Kidney (tissue), 13 donors: ENCODE measurements at regions not wholly inside any gene's neighbourhood (a gene's known extent, or its start where the extent isn't known, plus 50 kb on each side); places are given as distances from the start of the nearest gene placed in this dataset.

ENCODE experiments used
- DNase-seq, 5 donors: peaks; one replicate each; pipeline ENCODE4 v3.0.0-alpha.2; 2013 to 2020
- FAIRE-seq: peaks from 2 replicates; lab custom pipeline; 2012; peaks lifted over from hg19 to GRCh38; lab: Jason Lieb, UNC
- H3K27ac ChIP-seq, 2 donors: one replicate each; pipeline ENCODE4 v1.7.0; 2013; ENCODE audit warnings: low read depth in 2 of 2, low read length in 2 of 2, inconsistent platforms in 1 of 2
- H3K27me3 ChIP-seq: one replicate; pipeline ENCODE4 v1.7.1; 2013; ENCODE audit warnings: low read length, inconsistent platforms; ENCODE audit not compliant: control insufficient read depth, insufficient read depth
- H3K36me3 ChIP-seq, 3 donors: one replicate each; pipeline versions ENCODE4 v1.7.0 to v1.7.1; 2013; ENCODE audit warnings: low read length in 3 of 3, control low read depth in 1 of 3, inconsistent platforms in 1 of 3; ENCODE audit not compliant: insufficient read depth in 3 of 3, control insufficient read depth in 2 of 3
- H3K4me1 ChIP-seq, 3 donors: one replicate each; pipeline versions ENCODE4 v1.7.0 to v1.7.1; 2013; ENCODE audit warnings: low read length in 3 of 3, inconsistent platforms in 1 of 3, low read depth in 1 of 3; ENCODE audit not compliant: control insufficient read depth in 2 of 3, insufficient read depth in 2 of 3
- H3K4me3 ChIP-seq, 3 donors: one replicate each; pipeline versions ENCODE4 v1.7.0 to v1.8.1; 2013; ENCODE audit warnings: low read length in 3 of 3, control low read depth in 1 of 3, inconsistent platforms in 1 of 3
- H3K9ac ChIP-seq, 3 donors: one replicate each; pipeline versions ENCODE4 v1.7.0 to v1.7.1; 2013; ENCODE audit warnings: low read length in 3 of 3, control low read depth in 1 of 3, inconsistent platforms in 1 of 3
- H3K9me3 ChIP-seq, 3 donors: one replicate each; pipeline versions ENCODE4 v1.7.0 to v1.7.1; 2013; ENCODE audit warnings: low read length in 3 of 3, control low read depth in 1 of 3, inconsistent platforms in 1 of 3; ENCODE audit not compliant: control insufficient read depth in 2 of 3, insufficient read depth in 1 of 3
- CTCF ChIP-seq: IDR thresholded peaks from 3 replicates; pipeline ENCODE4 v1.5.1; 2012; ENCODE audit warnings: mild to moderate bottlenecking, moderate library complexity, borderline replicate concordance; ENCODE audit not compliant: insufficient read depth; ENCODE audit errors: extremely low read depth
- intact Hi-C: fragments of 100-400 bp; cut with DNase I; formaldehyde crosslinking; loops from one replicate; pipeline ENCODE4 v1.11.1; 2022
- donor health status: control.
- donor health status: control.
- donor health status: control.
- donor health status: control.
- donor health status: control.
- donor health status: DM: yes; HTN: yes; CAD: no.
- donor health status: Normal renal cell carcinoma (clear cell type).

GRCh38 chr14:26966908-26967307, 369.1 kb upstream of the NOVA1 start:
- H3K4me1 ChIP-seq, result peaks cover 0 to 2% (median 0%) of the 10 kb centered on the region in 3 donors
- H3K27ac ChIP-seq, result no peak overlapping the region
- no peak overlapping the region for H3K4me3 ChIP-seq
- no peak for FAIRE-seq
- H3K27me3 ChIP-seq, result no peaks in the 10 kb centered on the region
- no peaks in the 10 kb centered on the region for H3K9me3 ChIP-seq
- H3K9ac ChIP-seq, result no peak overlapping the region
- intact Hi-C loops, result no loop called here
- no peak for DNase-seq
- TF ChIP-seq CTCF, result no peak
- no peaks in the 10 kb centered on the region for H3K36me3 ChIP-seq

- Histone ChIP-seq H3K27me3 (no peaks in the 10 kb centered on the region), H3K27ac (no peak overlapping the region), H3K36me3 (no peaks in the 10 kb centered on the region), H3K4me1 (no peaks in the 10 kb centered on the region), H3K4me3 (no peak overlapping the region), H3K9me3 (no peaks in the 10 kb centered on the region), H3K9ac (no peak overlapping the region)
- DNase-seq, result no peak
- FAIRE-seq, result no peak
- no peak for TF ChIP-seq CTCF
- intact Hi-C loops, result no loop called here
These were observed 377.1 kb upstream of the NOVA1 start for GRCh38 chr14:26974965-26975364.

- no peaks in the 10 kb centered on the region for H3K4me1 ChIP-seq
- TF ChIP-seq CTCF, result no peak
- H3K36me3 ChIP-seq, result no peaks in the 10 kb centered on the region
- DNase-seq (no peak), FAIRE-seq (no peak)
- no peaks in the 10 kb centered on the region for H3K27me3 ChIP-seq
- no peak overlapping the region for H3K27ac ChIP-seq
- intact Hi-C loops, result no loop called here
- H3K9ac ChIP-seq, result no peak overlapping the region
- no peak overlapping the region for H3K4me3 ChIP-seq
- no peaks in the 10 kb centered on the region for H3K9me3 ChIP-seq
These were observed 384.2 kb upstream of the NOVA1 start for GRCh38 chr14:26982071-26982470.
